Stimulated activated CD4-positive, alpha-beta T cell treated with anti-CD3 and anti-CD28 coated beads, Interleukin-12 subunit alpha, Interleukin-12 subunit beta, amount 100 ng/mL, for 4 hours (primary cell): ENCODE measurements at regions not wholly inside any gene's neighbourhood (a gene's known extent, or its start where the extent isn't known, plus 50 kb on each side); places are given as distances from the start of the nearest gene placed in this dataset.
"Not testable (repeated sequence)": the region's sequence is repeated elsewhere in the genome, so short reads cannot be mapped to it uniquely, and the experiment has no call there.

ENCODE experiments used
- DNase-seq: peaks from one replicate; pipeline ENCODE4 v3.0.0-alpha.2; 2020

DNA sequence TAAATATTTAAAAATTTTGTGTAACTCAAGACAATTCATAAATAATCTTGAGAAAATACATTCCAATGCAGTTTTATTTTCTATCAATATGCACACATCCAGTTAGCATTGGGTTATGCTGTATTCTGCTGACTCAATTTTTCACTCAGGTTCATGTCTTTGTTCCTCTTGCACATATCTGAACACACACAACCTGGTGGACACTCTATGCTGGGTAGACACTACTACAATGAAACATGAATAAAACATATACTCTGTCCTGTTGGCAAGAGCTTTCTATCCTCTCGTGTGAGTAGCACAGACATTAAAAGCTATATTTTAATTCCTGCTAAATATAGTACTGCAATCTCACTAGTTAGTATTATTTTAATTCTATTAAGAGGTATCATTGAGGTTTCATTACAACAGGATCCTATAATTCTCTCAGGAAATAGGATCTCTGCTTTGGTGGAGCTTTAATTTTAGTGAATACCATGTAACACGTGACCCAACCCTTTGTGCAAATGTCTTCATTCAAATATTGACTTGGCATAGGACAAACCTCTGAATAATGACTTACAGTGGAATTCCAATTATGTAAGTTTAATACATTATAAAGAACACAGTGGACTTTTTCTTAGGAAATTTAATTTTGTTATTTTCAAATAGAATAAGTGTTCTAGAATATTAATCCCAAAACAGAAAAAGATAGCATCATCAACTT is 342.3 kb upstream of the TMEFF2 start:
- DNase-seq: no peak

DNA sequence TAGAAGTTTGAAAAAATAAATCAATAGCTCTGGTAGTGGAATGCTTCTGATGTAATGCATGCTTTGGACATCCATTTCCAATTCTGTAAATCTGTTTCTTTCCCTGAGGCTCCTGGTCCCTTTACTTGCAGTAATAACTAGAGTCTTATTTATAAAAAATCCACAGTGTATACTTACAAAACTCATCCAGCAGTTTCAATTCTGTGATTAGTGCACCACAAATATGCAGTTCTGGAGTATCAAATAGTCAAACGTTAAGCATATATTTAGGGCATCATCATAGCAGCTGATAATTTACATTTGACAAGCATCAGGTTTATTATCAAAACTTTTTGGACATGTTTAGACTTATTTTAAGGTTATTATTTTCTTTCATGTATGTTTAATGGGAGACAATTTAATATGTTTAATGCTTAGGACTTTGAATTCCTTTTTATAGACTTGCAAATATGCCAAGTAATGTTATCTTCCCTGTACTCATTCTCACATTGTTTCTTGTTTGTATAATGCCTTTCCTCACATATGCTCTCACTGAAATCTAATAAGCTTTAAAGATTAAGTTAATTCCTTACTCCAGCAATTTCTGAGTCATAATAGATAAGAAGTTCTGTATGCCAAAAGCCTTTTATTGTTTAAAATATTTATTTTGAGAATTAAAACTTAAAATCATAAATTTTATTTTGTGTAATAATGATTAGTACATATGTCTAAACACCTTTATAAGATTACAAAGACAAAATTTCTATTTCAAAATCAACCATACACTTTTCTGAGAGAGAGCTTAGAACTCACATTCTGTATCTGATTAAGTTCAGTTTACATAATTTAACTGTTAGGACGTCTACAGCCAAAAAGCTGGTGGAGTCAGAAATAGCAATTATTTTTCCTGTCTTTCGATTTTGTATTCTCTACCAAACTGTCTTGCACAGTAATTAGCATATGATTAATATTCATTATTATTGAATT is 341.5 kb upstream of the TMEFF2 start:
- no peak for DNase-seq

DNA sequence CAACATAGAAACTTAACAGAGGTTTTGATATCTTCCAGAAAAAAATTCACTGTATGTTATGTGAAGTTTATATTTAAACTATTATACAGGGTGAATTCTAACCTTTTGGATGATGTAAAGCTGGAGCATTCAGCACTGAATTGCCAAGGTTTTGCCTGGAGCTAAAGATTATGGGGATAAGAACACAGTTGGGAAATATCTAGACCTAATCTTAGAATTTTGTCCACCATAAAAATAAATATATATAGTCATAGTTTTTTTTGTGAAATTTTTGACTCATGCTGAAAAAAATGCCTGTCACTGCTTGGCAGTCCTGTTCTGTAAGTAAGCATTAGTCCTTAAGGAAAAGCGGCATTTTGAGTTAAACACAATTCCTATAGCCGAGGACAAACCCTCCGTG is 339.3 kb upstream of the TMEFF2 start:
- no peak for DNase-seq

DNA sequence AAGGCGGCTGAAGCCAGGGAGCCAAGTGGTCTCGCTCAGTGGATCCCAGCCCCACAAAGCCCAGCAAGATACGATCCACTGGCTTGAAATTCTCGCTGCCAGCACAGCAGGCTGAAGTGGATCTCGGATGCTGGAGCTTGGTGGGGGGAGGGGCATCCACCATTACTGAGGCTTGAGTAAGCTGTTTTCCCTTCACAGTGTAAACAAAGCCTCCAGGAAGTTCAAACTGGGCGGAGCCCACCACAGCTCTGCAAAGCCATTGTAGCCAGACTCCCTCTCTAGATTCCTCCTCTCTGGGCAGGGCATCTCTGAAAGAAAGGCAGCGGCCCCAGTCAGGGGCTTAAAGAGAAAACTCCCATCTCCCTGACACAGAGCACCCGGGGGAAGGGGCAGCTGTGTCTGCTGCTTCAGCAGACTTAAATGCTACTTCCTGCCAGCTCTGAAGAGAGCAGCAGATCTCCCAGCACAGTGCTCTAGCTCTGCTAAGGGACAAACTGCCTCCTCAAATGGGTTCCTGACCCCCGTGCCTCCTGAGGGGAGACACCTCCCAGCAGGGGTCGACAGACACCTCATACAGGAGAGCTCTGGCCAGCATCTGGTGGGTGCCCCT is 330.0 kb upstream of the TMEFF2 start:
- DNase-seq: not testable (repeated sequence)

DNA sequence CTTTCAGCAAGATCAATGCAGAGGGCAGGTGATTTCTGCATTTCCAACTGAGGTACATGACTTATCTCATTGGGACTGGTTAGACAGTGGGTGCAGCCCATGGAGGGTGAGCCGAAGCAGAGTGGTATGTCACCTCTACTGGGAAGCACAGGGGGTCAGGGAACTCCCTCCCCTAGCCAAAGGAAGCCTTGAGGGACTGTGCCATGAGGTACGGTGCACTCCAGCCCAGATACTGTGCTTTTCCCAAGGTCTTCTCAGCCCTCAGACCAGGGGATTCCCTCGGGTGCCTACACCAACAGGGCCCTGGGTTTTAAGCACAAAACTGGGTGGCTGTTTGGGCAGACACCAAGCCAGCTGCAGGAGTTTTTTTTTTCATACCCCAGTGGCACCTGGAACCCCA is 329.5 kb upstream of the TMEFF2 start:
- DNase-seq: not testable (repeated sequence)

DNA sequence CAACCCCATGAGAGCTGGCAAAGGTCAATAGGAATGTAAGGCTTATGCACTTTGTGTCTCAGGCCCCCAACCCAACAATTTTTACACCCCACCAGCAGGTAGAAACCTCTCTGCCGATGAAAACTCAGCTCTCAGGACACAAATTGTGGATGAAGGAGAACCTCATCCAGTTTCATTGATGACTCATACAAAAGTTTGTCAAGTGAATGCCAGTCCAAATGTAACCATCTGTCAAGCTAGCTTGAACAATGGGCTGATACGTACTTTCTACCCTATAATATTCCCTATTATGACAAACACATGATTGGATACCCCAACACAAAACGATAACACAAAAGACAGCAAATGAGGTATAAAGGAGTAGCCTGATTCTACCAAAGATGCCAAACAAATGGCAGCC is 321.2 kb upstream of the TMEFF2 start:
- no peak for DNase-seq

DNA sequence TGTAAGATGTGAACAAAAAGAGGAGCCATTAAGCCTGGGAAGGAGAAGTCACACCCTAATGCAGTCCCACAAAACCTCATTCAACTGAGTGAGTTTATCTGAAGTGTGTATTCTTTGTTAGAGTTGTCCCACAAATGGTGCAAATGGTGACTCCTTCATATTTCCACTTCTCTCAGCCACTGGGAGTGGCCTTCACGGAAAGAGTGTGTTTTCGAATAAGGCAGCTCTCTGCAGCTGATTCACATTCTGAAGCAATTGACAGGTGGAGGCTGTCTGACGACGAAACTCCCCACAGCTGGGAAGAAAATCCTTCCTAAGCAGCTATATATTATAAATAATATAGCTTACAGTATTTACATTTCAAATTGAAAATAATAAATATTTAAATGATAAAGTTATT is 318.8 kb upstream of the TMEFF2 start:
- no peak for DNase-seq

DNA sequence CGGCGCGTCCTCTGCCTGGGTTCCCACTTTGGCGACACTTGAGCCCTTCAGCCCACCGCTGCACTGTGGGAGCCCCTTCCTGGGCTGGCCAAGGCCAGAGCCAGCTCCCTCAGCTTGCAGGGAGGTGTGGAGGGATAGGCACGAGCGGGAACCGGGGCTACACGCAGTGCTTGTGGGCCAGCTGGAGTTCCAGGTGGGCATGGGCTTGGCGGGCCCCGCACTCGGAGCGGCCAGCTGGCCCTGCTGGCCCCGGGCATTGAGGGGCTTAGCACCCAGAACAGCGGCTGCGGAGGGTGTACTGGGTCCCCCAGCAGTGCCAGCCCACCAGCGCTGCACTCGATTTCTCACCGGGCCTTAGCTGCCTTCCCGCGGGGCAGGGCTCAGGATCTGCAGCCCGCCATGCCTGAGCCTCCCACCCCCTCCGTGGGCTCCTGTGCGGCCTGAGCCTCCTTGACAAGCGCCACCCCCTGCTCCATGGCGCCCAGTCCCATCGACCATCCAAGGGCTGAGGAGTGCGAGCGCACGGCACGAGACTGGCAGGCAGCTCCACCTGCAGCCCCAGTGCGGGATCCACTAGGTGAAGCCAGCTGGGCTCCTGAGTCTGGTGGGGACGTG is 313.2 kb upstream of the TMEFF2 start:
- not testable (repeated sequence) for DNase-seq

DNA sequence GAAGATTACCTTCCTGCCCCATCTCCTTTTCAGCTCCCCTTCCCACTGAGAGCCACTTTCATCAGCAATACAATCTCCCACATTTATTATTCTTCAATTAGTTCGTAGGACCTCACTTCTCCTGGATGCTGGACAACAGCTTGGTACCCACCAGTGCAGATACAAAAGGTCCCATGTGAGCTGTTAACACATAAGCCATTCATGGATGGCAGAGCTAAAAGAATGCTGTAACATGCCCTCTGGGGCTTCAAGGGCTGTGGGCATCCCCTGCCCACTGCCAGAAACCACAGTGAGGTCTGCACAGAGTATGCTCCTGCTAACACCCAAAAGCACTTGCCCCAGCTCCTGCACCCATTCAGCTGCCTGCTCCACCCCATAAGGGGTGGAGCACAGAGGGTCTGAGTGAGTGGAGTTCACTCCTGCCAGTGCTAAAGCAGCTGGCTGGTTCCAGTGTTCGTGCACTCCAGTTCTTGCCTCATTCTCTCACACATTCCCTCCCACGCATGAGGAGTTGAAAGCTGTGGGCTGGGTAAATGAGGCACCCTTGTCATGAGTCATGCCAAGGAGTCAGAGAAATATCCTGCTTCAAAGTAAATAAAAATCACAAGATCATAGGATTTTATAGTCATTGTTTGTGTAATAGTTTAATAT is 305.9 kb upstream of the TMEFF2 start:
- DNase-seq: no peak

DNA sequence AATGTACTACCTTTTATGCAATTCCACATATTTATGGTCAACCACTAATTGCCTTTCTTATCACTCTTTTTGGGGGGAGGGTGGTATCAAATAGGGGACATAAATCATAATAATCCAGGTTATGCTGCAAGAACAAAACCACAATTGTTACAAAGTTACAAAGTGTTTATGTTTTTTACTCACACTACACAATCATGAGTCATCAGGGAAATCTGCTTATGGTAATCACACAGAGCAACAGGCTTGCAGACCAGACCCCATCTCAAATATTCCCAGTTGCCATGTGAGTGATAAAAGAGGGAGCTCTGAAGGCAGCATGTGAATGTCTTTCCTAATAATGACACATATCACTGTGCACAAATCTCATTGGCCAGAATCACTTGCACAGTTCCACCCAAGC is 304.7 kb upstream of the TMEFF2 start:
- DNase-seq: no peak

DNA sequence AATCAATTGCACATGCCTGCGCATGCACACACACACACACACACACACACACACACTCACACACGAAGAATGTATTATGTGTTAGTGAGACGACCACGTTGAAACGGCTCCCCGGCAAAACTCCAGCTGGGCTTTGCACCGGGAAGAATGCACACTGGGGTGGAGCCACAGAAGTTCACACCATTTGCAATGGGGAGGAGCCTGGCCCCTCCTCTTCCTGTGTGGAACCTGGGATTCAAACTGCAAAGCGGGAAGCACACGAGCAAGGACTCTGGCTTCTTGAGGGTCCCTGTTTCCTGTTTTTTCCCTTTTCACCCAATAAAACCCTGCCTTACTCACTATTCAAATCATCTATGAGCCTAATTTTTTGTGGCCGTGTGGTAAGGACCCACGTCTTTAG is 304.0 kb upstream of the TMEFF2 start:
- no peak for DNase-seq

DNA sequence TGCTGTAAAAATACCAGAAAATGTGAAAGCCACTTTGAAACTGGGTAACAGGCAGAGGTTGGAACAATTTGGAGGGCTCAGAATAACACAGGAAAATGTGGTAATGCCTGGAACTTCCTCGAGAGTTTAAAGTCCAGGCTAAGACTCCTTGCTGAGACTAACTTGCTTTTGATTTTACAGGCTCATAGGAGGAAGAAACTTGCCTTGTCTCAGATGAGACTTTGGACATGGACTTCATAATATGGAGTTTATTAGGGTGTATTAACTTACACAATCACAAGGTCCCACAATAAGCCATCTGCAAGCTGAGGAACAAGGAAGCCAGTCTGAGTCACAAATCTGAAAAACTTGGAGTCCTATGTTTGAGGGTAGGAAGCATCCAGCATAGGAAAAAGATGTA is 293.4 kb upstream of the TMEFF2 start:
- not testable (repeated sequence) for DNase-seq

DNA sequence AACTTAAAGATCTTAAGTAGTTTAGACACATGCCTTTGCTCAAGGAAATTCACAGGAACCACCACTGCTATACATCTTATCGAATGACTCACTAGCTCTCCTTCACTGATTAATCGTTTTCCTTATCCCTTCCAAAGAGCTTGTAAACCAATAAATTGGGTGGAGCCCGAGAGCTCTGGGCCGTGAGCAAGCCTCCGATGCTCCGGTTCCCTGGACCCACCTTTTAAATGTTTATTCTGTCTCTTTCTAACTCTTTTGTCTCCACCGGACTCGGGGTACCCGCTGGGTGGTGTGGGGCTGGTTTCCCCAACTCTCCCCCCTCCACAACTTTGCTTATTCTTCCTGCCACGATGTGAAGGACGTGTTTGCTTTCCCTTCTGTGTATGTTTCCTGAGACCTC is 292.9 kb upstream of the TMEFF2 start:
- no peak for DNase-seq

DNA sequence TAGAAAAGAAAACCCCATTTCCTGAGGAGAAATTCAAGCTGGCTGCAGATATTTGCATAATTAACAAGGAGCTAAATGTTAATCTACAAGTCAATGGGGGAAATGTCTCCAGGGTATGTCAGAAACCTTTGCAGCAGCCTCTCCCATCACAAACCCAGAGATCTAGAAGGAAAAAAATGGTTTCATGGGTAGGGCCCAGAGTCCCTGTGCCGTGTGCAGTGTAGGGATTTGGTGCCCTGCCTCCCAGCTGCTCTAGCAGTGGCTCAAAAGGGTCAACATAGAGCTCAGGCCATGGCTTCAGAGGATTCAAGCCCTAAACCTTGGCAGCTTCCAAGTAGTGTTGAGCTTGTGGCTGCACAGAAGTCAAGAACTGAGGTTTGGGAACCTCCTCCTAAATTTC is 290.2 kb upstream of the TMEFF2 start:
- no peak for DNase-seq

DNA sequence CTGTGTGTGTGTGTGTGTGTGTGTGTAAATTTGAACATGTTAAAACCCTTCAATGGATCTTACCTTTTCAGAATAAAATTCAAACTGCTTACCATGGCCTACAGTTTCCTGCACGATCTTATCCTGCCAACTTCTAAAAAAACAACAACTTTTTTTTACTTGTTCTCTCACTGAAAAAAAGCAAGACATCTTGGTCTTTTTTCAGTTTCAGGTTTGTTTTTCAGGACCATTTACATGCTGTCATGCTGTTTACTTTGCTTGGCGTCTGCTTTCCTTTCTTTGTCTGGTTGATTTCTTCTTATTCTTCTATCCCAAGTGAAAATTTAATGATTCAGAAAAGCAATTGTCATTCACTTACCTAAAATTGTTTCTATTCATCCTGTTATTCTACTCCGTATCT is 286.3 kb upstream of the TMEFF2 start:
- no peak for DNase-seq

DNA sequence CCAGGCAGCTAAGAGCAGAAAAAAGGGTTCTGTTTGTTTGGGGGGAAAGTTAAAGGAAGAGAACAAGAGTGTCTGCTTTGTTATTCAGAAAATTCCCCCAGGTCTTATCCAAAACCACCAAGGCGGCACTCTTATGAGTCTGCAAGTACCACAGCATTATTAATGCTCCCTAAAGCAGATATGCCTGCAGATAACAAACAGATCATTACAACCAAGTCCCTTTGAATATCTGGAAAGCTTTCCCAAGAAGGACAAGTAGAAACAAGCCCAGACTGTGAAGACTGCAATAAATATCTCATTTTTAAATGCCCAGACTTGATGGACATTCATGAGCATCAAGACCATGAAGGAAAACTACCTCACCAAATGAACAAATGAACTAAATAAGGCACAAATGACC is 278.6 kb upstream of the TMEFF2 start:
- no peak for DNase-seq

DNA sequence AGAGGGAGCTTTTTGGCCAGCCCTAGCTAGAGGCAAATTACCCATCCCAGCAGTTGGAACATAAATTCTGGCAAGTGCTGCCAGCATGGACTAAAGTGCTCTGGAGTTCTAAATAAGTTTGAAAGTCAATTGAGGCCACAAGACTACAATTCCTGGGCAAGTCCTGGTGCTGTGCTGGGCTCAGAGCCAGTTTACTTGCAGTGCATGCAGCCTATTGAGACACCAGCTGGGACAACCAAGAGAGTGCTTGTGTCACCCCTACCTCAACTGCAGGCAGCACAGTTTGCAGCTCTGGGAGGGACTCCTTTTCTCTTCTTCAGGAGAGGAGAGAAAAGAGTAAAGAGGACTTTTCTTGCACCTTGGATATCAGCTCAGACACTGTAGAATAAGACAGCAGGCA is 277.2 kb upstream of the TMEFF2 start:
- no peak for DNase-seq

DNA sequence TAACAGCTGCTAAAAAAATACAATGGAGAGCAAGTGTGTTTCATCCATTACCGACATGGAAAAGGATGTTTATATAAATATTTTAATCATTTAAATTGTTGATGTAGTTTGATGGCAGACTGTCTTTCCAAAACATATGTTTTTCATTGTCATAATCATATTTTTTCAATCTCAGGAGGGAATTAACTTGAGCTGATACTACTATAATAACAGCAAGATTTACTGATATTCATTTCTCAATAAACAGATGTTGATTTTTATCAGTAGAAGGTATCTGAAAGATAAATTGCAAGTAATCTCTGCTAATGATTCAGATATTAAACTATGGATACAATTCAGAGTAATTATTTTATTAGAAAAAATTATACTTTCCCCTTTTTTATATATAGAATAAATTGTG is 274.9 kb upstream of the TMEFF2 start:
- DNase-seq: no peak

DNA sequence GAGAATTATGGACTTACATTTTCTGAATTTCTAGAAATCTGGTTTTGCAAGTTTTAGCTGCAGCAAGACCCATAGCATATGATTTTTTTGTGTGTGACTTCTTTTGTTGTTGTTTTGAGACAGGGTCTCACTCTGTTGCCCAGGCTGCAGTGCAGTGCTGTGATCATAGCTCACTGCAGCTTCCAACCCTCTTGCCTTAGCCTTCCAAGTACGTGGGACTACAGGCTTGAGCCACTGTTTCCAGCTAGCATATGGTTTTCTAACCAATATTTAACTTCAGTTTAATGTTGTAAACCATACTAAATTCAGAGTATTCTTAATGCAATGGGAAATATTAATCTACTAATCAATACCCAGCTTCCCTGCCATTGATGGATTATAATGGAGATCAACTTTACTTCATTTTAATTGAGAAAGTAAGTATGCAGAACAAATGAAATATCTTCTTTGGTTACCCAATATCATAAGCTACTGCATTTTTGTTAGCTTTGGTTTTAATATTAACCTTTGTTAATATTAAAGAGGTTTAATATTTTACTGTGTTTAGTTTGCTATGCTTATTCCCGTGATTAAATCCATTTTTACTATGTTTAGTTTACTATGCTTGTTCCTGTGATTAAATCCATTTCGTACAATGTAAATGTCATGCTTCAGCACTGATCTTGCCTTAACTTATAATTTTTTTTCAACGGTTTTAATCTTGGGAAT is 273.4 kb upstream of the TMEFF2 start:
- no peak for DNase-seq

DNA sequence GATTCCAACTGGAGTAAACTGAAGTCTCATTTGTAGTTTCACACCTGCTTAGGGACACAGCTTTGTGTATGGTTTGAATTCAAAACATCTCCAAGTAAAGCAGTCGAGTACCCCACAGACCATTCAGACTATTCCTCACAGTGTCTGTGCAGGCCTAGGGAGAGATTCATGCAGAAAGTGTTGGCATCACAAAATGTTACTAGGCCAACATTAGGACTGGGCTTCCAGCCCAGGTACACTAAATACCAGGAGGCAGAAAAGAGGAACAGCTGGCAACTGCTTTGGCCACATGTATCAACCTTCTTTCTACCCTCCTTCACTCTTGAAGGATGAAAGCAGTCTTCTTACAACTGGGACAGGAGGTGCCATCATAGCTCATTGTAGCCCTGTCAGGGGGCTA is 270.4 kb upstream of the TMEFF2 start:
- no peak for DNase-seq

DNA sequence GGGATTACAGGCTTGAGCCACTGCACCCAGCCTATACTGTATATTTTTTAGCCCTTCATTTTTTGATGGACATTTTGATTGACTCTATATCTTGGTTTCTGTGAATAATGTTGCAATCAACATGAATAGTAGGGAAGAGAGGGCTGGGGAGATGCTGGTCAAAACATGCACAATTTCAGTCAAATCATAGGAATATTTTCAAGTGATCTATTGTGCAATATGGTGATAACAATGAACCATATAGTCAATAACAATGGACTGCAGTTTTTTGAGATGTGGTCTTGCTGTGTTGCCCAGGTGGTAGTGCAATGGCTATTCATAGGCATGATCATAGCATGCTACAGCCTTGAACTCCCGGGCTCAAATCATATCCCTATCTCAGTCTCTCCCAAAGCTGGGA is 264.7 kb upstream of the TMEFF2 start:
- no peak for DNase-seq

DNA sequence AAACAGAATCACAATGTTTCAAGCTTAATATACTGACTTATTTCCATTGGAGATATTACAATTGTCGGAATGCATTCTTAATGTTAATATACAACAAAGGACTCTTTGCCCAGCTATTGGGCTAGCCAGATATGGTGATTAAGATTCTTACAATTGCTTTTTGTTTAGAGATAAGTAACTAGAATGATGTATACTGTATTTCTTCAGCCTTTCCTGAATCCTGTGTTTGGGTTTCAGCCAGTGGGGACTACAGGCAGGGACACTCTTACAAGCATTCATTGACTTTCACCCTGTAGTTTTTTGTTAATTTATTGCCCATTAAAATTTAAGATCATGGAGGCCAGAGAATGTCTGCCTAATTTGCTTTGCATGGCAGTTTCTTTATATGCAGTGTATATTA is 254.1 kb upstream of the TMEFF2 start:
- no peak for DNase-seq
